IPS-NIHi7 (cell line): ENCODE measurements at regions not wholly inside any gene's neighbourhood (a gene's known extent, or its start where the extent isn't known, plus 50 kb on each side); places are given as distances from the start of the nearest gene placed in this dataset.

Source experiments
- DNase-seq: peaks from one replicate; pipeline ENCODE4 v3.0.0; 2012; ENCODE audit warnings: mixed read lengths; ENCODE audit errors: extremely low spot score

- peak; percentile 84 for DNase-seq
Observed at GRCh38 chr22:48554893-48555572, 1272.6 kb downstream of the BRD1 start.

- no peak for DNase-seq
Observed at GRCh38 chr22:48553694-48554308, 1273.9 kb downstream of the BRD1 start.

- DNase-seq: no peak
Observed at GRCh38 chr22:48553119-48553518, 1274.6 kb downstream of the BRD1 start.

GRCh38 chr22:48551716-48552268 is 1275.9 kb downstream of the BRD1 start:
- no peak for DNase-seq

- DNase-seq: no peak
Observed at GRCh38 chr22:48551061-48551460, 1276.6 kb downstream of the BRD1 start.

- DNase-seq: no peak
Observed at GRCh38 chr22:48548391-48548790, 1279.3 kb downstream of the BRD1 start.

GRCh38 chr22:48547971-48548370 is 1279.7 kb downstream of the BRD1 start:
- no peak for DNase-seq

- DNase-seq: no peak
Observed at GRCh38 chr22:48546653-48547424, 1280.8 kb downstream of the BRD1 start.

- DNase-seq: no peak
Observed at GRCh38 chr22:48545987-48546386, 1281.7 kb downstream of the BRD1 start.

GRCh38 chr22:48541401-48542098 is 1286.1 kb downstream of the BRD1 start:
- no peak for DNase-seq

- DNase-seq: no peak
Observed at GRCh38 chr22:48539261-48539660, 1288.4 kb downstream of the BRD1 start.

GRCh38 chr22:48538291-48538820 is 1289.3 kb downstream of the BRD1 start:
- DNase-seq: no peak

- no peak for DNase-seq
Observed at GRCh38 chr22:48537343-48537680, 1290.4 kb downstream of the BRD1 start.

- no peak for DNase-seq
Observed at GRCh38 chr22:48536541-48537342, 1290.9 kb downstream of the BRD1 start.

GRCh38 chr22:48535868-48536540 is 1291.7 kb downstream of the BRD1 start:
- no peak for DNase-seq

- no peak for DNase-seq
Observed at GRCh38 chr22:48534395-48534958, 1293.2 kb downstream of the BRD1 start.

GRCh38 chr22:48532986-48533385 is 1294.7 kb downstream of the BRD1 start:
- DNase-seq: no peak

- DNase-seq: no peak
Observed at GRCh38 chr22:48531761-48532435, 1295.8 kb downstream of the BRD1 start.

GRCh38 chr22:48531108-48531507 is 1296.6 kb downstream of the BRD1 start:
- DNase-seq: no peak
